Uterus (tissue), 3 donors: ENCODE measurements at regions not wholly inside any gene's neighbourhood (a gene's known extent, or its start where the extent isn't known, plus 50 kb on each side); places are given as distances from the start of the nearest gene placed in this dataset.

ENCODE experiments used
- DNase-seq, 2 donors: peaks; one replicate each; pipeline ENCODE4 v3.0.0-alpha.2; 2019 to 2020
- H3K27ac ChIP-seq, 2 donors: fragments of 200-600 bp; sonication (generic); 1 replicate in 1 of 2; 2 replicates in 1 of 2; pipeline ENCODE4 v1.5.1; 2016 to 2018
- H3K27me3 ChIP-seq, 2 donors: fragments of 200-600 bp; sonication (generic); one replicate each; pipeline ENCODE4 v1.5.1; 2018 to 2019; ENCODE audit warnings: control low read depth in 1 of 2
- H3K36me3 ChIP-seq, 2 donors: fragments of 200-600 bp; sonication (generic); one replicate each; pipeline ENCODE4 v1.5.1; 2019; ENCODE audit warnings: control low read depth in 1 of 2
- H3K4me1 ChIP-seq, 2 donors: fragments of 200-600 bp; sonication (generic); one replicate each; pipeline ENCODE4 v1.5.1; 2018 to 2019; ENCODE audit warnings: control low read depth in 1 of 2
- H3K4me3 ChIP-seq, 2 donors: fragments of 200-600 bp; sonication (generic); 1 replicate in 1 of 2; 2 replicates in 1 of 2; pipeline ENCODE4 v1.5.1; 2018 to 2019; ENCODE audit warnings: mild to moderate bottlenecking in 1 of 2
- H3K9me3 ChIP-seq, 2 donors: fragments of 200-600 bp; sonication (generic); one replicate each; pipeline ENCODE4 v1.5.1; 2019; ENCODE audit warnings: control low read depth in 1 of 2
- CTCF ChIP-seq, 4 experiments: fragments of 200-600 bp in 2 of 4; fragments of 450-650 bp in 2 of 4; sonication (generic) in 2 of 4; IDR thresholded peaks; one replicate each; pipeline ENCODE4 v1.5.1; 2016 to 2019; ENCODE audit warnings: antibody characterized with exemption in 4 of 4, mild to moderate bottlenecking in 2 of 4, moderate library complexity in 1 of 4
- POLR2A ChIP-seq, 2 donors: fragments of 450-650 bp; IDR thresholded peaks; one replicate each; pipeline ENCODE4 v1.6.1; 2016; ENCODE audit warnings: antibody characterized with exemption in 2 of 2, mild to moderate bottlenecking in 1 of 2, moderate library complexity in 1 of 2
- intact Hi-C: fragments of 100-400 bp; cut with DNase I; formaldehyde crosslinking; loops from one replicate; pipeline ENCODE4 v1.15.1; 2023; ENCODE audit warnings: low total_unique reads
- donor health status: DM: yes; HTN: yes; CAD: no.

- no peak for TF ChIP-seq POLR2A (IDR thresholded peaks at IDR 0.05)
- TF ChIP-seq CTCF (IDR thresholded peaks at IDR 0.05) = no peak
- no peak overlapping the region for H3K27ac ChIP-seq
- no peaks in the 10 kb centered on the region for H3K36me3 ChIP-seq
- H3K4me3 ChIP-seq = no peak overlapping the region
- no peaks in the 10 kb centered on the region for H3K4me1 ChIP-seq
- no peaks in the 10 kb centered on the region for H3K27me3 ChIP-seq
- intact Hi-C loops = no loop called here
- H3K9me3 ChIP-seq = no peaks in the 10 kb centered on the region
- no peak for DNase-seq
Measured at GRCh38 chr2:133982256-133982655, 271.6 kb upstream of the MGAT5 start.

- TF ChIP-seq CTCF (IDR thresholded peaks at IDR 0.05) (no peak), POLR2A (IDR thresholded peaks at IDR 0.05) (no peak)
Measured at GRCh38 chr2:133985563-133985962, 268.3 kb upstream of the MGAT5 start.

GRCh38 chr2:133986081-133986837 is 267.6 kb upstream of the MGAT5 start:
- no peaks in the 10 kb centered on the region for H3K27me3 ChIP-seq
- no peaks in the 10 kb centered on the region for H3K36me3 ChIP-seq
- H3K9me3 ChIP-seq = no peaks in the 10 kb centered on the region
- H3K27ac ChIP-seq = no peak overlapping the region
- no peaks in the 10 kb centered on the region for H3K4me1 ChIP-seq
- TF ChIP-seq CTCF (IDR thresholded peaks at IDR 0.05) (no peak), POLR2A (IDR thresholded peaks at IDR 0.05) (no peak)
- intact Hi-C loops = no loop called here
- DNase-seq = no peak
- H3K4me3 ChIP-seq = no peak overlapping the region

More at GRCh38 chr2:133985563-133985962, 268.3 kb upstream of the MGAT5 start:
- H3K4me3 ChIP-seq = no peak overlapping the region
- no peak overlapping the region for H3K27ac ChIP-seq
- no peaks in the 10 kb centered on the region for H3K4me1 ChIP-seq
- H3K27me3 ChIP-seq = no peaks in the 10 kb centered on the region
- no peak for DNase-seq
- no peaks in the 10 kb centered on the region for H3K9me3 ChIP-seq
- H3K36me3 ChIP-seq = no peaks in the 10 kb centered on the region
- intact Hi-C loops = no loop called here

GRCh38 chr2:133986881-133987795 is 266.7 kb upstream of the MGAT5 start:
- H3K4me1 ChIP-seq = no peaks in the 10 kb centered on the region
- H3K9me3 ChIP-seq = no peaks in the 10 kb centered on the region
- TF ChIP-seq POLR2A (IDR thresholded peaks at IDR 0.05) = no peak
- no peak for TF ChIP-seq CTCF (IDR thresholded peaks at IDR 0.05)
- no peaks in the 10 kb centered on the region for H3K27me3 ChIP-seq
- H3K36me3 ChIP-seq = no peaks in the 10 kb centered on the region
- intact Hi-C loops = no loop called here
- DNase-seq = no peak
- H3K27ac ChIP-seq = no peak overlapping the region
- H3K4me3 ChIP-seq = no peak overlapping the region
